C4-2B (cell line): ENCODE measurements at regions not wholly inside any gene's neighbourhood (a gene's known extent, or its start where the extent isn't known, plus 50 kb on each side); places are given as distances from the start of the nearest gene placed in this dataset.

Source experiments
- ZFX ChIP-seq: fragments of 450-650 bp; IDR thresholded peaks from 2 replicates; pipeline ENCODE4 v1.6.1; 2017
- TF ChIP-seq, protein P1 (sequence below): fragments of 450-650 bp; conservative IDR thresholded peaks from 2 replicates; pipeline ENCODE4 v1.5.1; 2017; ENCODE audit warnings: mild to moderate bottlenecking

DNA sequence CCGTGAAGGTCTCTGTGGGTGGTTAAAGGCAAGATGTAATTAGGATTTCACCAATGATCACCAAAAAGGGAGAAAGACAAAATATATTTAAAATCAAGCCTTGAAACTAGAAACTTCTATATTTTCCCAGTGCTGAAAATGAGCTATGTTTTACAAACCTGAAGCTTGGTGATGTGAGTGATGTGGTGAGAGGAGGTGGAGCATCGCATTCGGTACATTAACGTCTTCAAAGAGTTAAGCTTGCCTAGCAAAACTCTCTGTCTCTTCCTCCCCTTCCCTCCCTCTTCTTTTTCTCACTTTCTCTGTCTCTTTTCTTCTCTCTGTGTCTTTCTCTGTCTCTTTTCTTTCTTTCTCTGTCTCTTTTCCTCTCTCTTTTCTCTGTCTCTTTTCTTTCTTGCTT, 347.3 kb upstream of the IRX2 start:
- no peak for TF ChIP-seq ZFX
- TF ChIP-seq, protein P1, sequence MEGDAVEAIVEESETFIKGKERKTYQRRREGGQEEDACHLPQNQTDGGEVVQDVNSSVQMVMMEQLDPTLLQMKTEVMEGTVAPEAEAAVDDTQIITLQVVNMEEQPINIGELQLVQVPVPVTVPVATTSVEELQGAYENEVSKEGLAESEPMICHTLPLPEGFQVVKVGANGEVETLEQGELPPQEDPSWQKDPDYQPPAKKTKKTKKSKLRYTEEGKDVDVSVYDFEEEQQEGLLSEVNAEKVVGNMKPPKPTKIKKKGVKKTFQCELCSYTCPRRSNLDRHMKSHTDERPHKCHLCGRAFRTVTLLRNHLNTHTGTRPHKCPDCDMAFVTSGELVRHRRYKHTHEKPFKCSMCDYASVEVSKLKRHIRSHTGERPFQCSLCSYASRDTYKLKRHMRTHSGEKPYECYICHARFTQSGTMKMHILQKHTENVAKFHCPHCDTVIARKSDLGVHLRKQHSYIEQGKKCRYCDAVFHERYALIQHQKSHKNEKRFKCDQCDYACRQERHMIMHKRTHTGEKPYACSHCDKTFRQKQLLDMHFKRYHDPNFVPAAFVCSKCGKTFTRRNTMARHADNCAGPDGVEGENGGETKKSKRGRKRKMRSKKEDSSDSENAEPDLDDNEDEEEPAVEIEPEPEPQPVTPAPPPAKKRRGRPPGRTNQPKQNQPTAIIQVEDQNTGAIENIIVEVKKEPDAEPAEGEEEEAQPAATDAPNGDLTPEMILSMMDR, result no peak
